ENCODE measurements at regions not wholly inside any gene's neighbourhood (a gene's known extent, or its start where the extent isn't known, plus 50 kb on each side); places are given as distances from the start of the nearest gene placed in this dataset.

- TF ChIP-seq NFYB (IDR thresholded peaks at IDR 0.05; ENCODE audit: insufficient read depth, low read depth, low read length) (no peak), MTA3 (IDR thresholded peaks at IDR 0.05; ENCODE audit: borderline replicate concordance, low read length) (no peak), PAX5 (IDR thresholded peaks at IDR 0.05; ENCODE audit: borderline replicate concordance, low read depth, low read length) (no peak), IRF3 (IDR thresholded peaks at IDR 0.05) (no peak), GATAD2B (conservative IDR thresholded peaks at IDR 0.05; ENCODE audit: low read depth) (no peak)
These were observed 128.6 kb upstream of the EFNA5 start (continued) for GRCh38 chr5:107799306-107799705.

- WGBS (ENCODE audit: insufficient coverage, insufficient replicate concordance, low lambda C conversion rate, missing lambda C conversion rate), result 61% methylated on average over 3 of the region's 3 CpGs
- no peaks in the 10 kb centered on the region for H4K20me1 ChIP-seq (ENCODE audit: control insufficient read depth, insufficient read depth)
- no peak for ATAC-seq
- H3K27me3 ChIP-seq (replicated peaks in 1 of 2; ENCODE audit: control insufficient read depth in 2 of 2, insufficient read depth in 2 of 2, low read length in 1 of 2), result no peaks in the 10 kb centered on the region
- H3K4me1 ChIP-seq (ENCODE audit: control insufficient read depth, insufficient read depth, low read length), result no peaks in the 10 kb centered on the region
- H3K27ac ChIP-seq (ENCODE audit: control insufficient read depth, insufficient read depth), result no peak overlapping the region
- intact Hi-C loops (cut with micrococcal nuclease; ENCODE audit: unreplicated experiment), result no loop called here
- ChIA-PET SMC1A (ENCODE audit: uncharacterized antibody, unreplicated experiment) (interaction anchor here (1.0 to 1.1 kb wide), 2 partner anchors 22 to 63 kb away, joined by 3 read pairs; no protein-coding TSS in a partner anchor), CTCF (no interaction called here), RAD21 (ENCODE audit: unreplicated experiment) (interaction anchor here (1.5 kb wide), 1 partner anchor 15 kb away, joined by 4 read pairs; no protein-coding TSS in a partner anchor), POLR2A (interaction anchor here (0.7 kb wide), 1 partner anchor 18 kb away, joined by 3 read pairs; no protein-coding TSS in a partner anchor)
- H3K4me2 ChIP-seq (ENCODE audit: control insufficient read depth, insufficient read depth), result no peak overlapping the region
- H3K9me3 ChIP-seq (replicated peaks; ENCODE audit: control insufficient read depth, insufficient read depth, low read length), result no peaks in the 10 kb centered on the region; the same call in 2 of the 3 replicates
- H3K9ac ChIP-seq (ENCODE audit: control insufficient read depth, insufficient read depth, low read length), result no peak overlapping the region
- in situ Hi-C loops (cut with MboI), result no loop called here
- H3K36me3 ChIP-seq (ENCODE audit: control insufficient read depth in 2 of 2, insufficient read depth in 2 of 2, low read length in 1 of 2), result no peaks in the 10 kb centered on the region
- no peak for DNase-seq (ENCODE audit: low read depth, low spot score)
- no peak overlapping the region for H2AFZ ChIP-seq (ENCODE audit: control insufficient read depth, low read depth, low read length)
- FAIRE-seq, result no peak
- no peaks in the 10 kb centered on the region for H3K79me2 ChIP-seq (ENCODE audit: control insufficient read depth, insufficient read depth, low read length)
- no peak overlapping the region for H3K4me3 ChIP-seq
- no TSS peak for BruUV-seq (replicated peaks)
- TF ChIP-seq PML (IDR thresholded peaks at IDR 0.05; ENCODE audit: low read length) (no peak), BCLAF1 (IDR thresholded peaks at IDR 0.05) (no peak), GABPA (IDR thresholded peaks at IDR 0.05; ENCODE audit: low read depth) (no peak), HSF1 (IDR thresholded peaks at IDR 0.05; ENCODE audit: low read depth, low read length) (no peak), ATF2 (IDR thresholded peaks at IDR 0.05; ENCODE audit: low read length) (no peak), NR2C1 (IDR thresholded peaks at IDR 0.05) (no peak), YBX1 (IDR thresholded peaks at IDR 0.05) (no peak), BRCA1 (IDR thresholded peaks at IDR 0.05; ENCODE audit: low read depth, low read length) (no peak), REST (IDR thresholded peaks at IDR 0.05; ENCODE audit: low read depth, low read length) (no peak)
These were observed 126.1 kb upstream of the EFNA5 start for GRCh38 chr5:107796797-107797196.

Data from GM12878 (cell line).